MCF 10A (cell line): ENCODE measurements at regions not wholly inside any gene's neighbourhood (a gene's known extent, or its start where the extent isn't known, plus 50 kb on each side); places are given as distances from the start of the nearest gene placed in this dataset.
"Not testable (repeated sequence)": the region's sequence is repeated elsewhere in the genome, so short reads cannot be mapped to it uniquely, and the experiment has no call there.

Source experiments
- BruUV-seq: library from RNA; stranded (reverse); fragments of 400-500 nt; replicated peaks from 2 replicates; lab custom pipeline; 2021; lab: Mats Ljungman, UMichigan
- CTCF ChIA-PET: fragments of 300-600 bp; sonication (Branson Sonifier 250); formaldehyde crosslinking; extraction: SDS; loops from one replicate; lab custom pipeline; 2021; ENCODE audit warnings: antibody characterized with exemption, inconsistent platforms; lab: Yijun Ruan, JAX
- POLR2A ChIA-PET: fragments of 300-600, 350-650 bp; sonication (Branson Sonifier 250); formaldehyde crosslinking; extraction: SDS; loops from one replicate; lab custom pipeline; 2020; ENCODE audit warnings: antibody characterized with exemption, inconsistent platforms; lab: Yijun Ruan, JAX
- DNase-seq: peaks from one replicate; pipeline ENCODE4 v3.0.0-alpha.2; 2018; ENCODE audit not compliant: unreplicated experiment
- H3K27ac Mint-ChIP-seq: one replicate; pipeline ENCODE4 v1.8.0; 2022; ENCODE audit warnings: mild to moderate bottlenecking, low read depth, mixed read lengths; ENCODE audit not compliant: unreplicated experiment
- H3K27me3 Mint-ChIP-seq: one replicate; pipeline ENCODE4 v1.8.0; 2022; ENCODE audit warnings: mixed read lengths; ENCODE audit not compliant: insufficient read depth, unreplicated experiment
- H3K36me3 Mint-ChIP-seq: one replicate; pipeline ENCODE4 v1.8.0; 2022; ENCODE audit warnings: mild to moderate bottlenecking, moderate library complexity, mixed read lengths; ENCODE audit not compliant: insufficient read depth, unreplicated experiment
- H3K4me1 Mint-ChIP-seq: one replicate; pipeline ENCODE4 v1.8.0; 2022; ENCODE audit warnings: mixed read lengths; ENCODE audit not compliant: insufficient read depth, unreplicated experiment
- H3K4me3 Mint-ChIP-seq: one replicate; pipeline ENCODE4 v1.8.0; 2022; ENCODE audit warnings: mild to moderate bottlenecking, moderate library complexity, mixed read lengths; ENCODE audit not compliant: unreplicated experiment
- H3K9me3 Mint-ChIP-seq: one replicate; pipeline ENCODE4 v1.8.0; 2022; ENCODE audit warnings: mixed read lengths; ENCODE audit not compliant: unreplicated experiment
- intact Hi-C: fragments of 100-400 bp; cut with micrococcal nuclease; formaldehyde crosslinking; loops from 2 replicates; pipeline ENCODE4 v1.14.1; 2022
- TF ChIP-seq, protein P1 (sequence below): fragments of 200-600 bp; IDR thresholded peaks from one replicate; pipeline ENCODE4 v1.8.0; 2022; ENCODE audit warnings: antibody characterized with exemption, mild to moderate bottlenecking; ENCODE audit not compliant: unreplicated experiment

DNA sequence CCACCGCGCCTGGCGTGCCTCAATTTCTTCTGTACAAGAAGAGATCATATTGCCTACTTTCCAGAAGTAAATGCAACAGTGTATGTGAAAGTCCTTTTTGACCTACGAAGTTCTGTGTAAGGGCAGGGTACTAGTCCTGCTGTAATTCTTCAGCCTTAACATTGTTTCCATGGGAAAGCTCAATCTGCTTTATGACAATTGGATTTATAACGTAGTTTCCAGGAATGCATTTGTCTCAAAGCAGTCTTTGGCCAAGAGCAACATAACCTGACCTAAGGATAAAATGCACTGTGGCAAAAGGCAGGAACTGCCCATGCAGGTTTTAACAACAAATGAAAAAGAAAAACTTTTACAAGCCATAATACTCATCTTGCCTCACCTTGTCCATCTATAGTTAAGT, 108.1 kb upstream of the PODXL start:
- H3K27me3 Mint-ChIP-seq, result peaks cover 56% of the 10 kb centered on the region
- intact Hi-C loops, result no loop called here

GRCh38 chr7:131662301-131662873, 106.0 kb upstream of the PODXL start:
- H3K36me3 Mint-ChIP-seq, intact Hi-C loops, H3K4me1 Mint-ChIP-seq, DNase-seq, H3K9me3 Mint-ChIP-seq, H3K4me3 Mint-ChIP-seq, POLR2A ChIA-PET, BruUV-seq, H3K27ac Mint-ChIP-seq: not testable (repeated sequence)
- CTCF ChIA-PET, result interaction anchor here (0.6 to 0.8 kb wide), 2 partner anchors 26 to 150 kb away, joined by 3 to 5 read pairs; no protein-coding TSS in a partner anchor
- peaks cover 55% of the 10 kb centered on the region for H3K27me3 Mint-ChIP-seq

More for the DNA sequence above, 108.1 kb upstream of the PODXL start:
- POLR2A ChIA-PET, result no interaction called here
- no TSS peak for BruUV-seq
- H3K4me3 Mint-ChIP-seq, result no peak overlapping the region
- H3K36me3 Mint-ChIP-seq, result no peaks in the 10 kb centered on the region
- TF ChIP-seq, protein P1, sequence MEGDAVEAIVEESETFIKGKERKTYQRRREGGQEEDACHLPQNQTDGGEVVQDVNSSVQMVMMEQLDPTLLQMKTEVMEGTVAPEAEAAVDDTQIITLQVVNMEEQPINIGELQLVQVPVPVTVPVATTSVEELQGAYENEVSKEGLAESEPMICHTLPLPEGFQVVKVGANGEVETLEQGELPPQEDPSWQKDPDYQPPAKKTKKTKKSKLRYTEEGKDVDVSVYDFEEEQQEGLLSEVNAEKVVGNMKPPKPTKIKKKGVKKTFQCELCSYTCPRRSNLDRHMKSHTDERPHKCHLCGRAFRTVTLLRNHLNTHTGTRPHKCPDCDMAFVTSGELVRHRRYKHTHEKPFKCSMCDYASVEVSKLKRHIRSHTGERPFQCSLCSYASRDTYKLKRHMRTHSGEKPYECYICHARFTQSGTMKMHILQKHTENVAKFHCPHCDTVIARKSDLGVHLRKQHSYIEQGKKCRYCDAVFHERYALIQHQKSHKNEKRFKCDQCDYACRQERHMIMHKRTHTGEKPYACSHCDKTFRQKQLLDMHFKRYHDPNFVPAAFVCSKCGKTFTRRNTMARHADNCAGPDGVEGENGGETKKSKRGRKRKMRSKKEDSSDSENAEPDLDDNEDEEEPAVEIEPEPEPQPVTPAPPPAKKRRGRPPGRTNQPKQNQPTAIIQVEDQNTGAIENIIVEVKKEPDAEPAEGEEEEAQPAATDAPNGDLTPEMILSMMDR, result no peak
- no peak for DNase-seq
- CTCF ChIA-PET, result interaction anchor here (0.6 to 1.5 kb wide), 2 partner anchors 10 to 356 kb away, joined by 3 to 5 read pairs; no protein-coding TSS in a partner anchor
- H3K27ac Mint-ChIP-seq, result no peak overlapping the region
- H3K4me1 Mint-ChIP-seq, result no peaks in the 10 kb centered on the region
- no peaks in the 10 kb centered on the region for H3K9me3 Mint-ChIP-seq

DNA sequence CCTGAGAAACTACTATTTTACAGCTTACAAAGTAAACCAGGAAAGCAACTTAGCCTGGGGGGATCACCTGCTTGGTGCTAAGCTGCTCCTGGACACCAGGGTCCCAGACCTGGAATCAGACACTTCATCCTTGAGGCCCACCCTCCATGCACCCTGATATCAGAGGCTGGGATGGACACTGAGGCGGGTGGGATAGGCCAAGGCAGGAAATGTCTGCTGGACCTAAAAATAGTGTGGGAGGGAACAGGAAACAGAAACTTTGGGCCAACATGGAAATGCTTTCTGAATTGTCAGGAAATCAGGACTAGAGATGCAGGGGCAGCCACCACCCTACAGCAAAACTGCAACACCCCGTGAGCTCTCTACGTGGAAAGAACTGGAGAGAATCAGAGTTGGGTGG, 101.5 kb upstream of the PODXL start:
- Mint-ChIP-seq H3K4me3 (no peak overlapping the region), H3K9me3 (no peaks in the 10 kb centered on the region), H3K27me3 (peaks cover 30% of the 10 kb centered on the region), H3K36me3 (no peaks in the 10 kb centered on the region), H3K4me1 (no peaks in the 10 kb centered on the region), H3K27ac (no peak overlapping the region)
- BruUV-seq, result no TSS peak
- ChIA-PET CTCF (interaction anchor here (0.6 to 6.3 kb wide), 4 partner anchors 11 to 165 kb away, joined by 3 to 204 read pairs (median 4); no protein-coding TSS in a partner anchor), POLR2A (no interaction called here)
- DNase-seq, result no peak
- intact Hi-C loops, result no loop called here
- TF ChIP-seq, protein P1, result no peak

GRCh38 chr7:131656980-131657723, 100.7 kb upstream of the PODXL start:
- H3K9me3 Mint-ChIP-seq, result no peaks in the 10 kb centered on the region
- no peaks in the 10 kb centered on the region for H3K4me1 Mint-ChIP-seq
- peaks cover 23% of the 10 kb centered on the region for H3K27me3 Mint-ChIP-seq
- intact Hi-C loops, result no loop called here
- H3K27ac Mint-ChIP-seq, result no peak overlapping the region
- no peak overlapping the region for H3K4me3 Mint-ChIP-seq
- no peak for DNase-seq
- BruUV-seq, result no TSS peak
- no peaks in the 10 kb centered on the region for H3K36me3 Mint-ChIP-seq
- TF ChIP-seq, protein P1, result no peak
- ChIA-PET POLR2A (no interaction called here), CTCF (interaction anchor here (0.6 to 6.3 kb wide), 5 partner anchors 10 to 164 kb away, joined by 3 to 204 read pairs (median 3); no protein-coding TSS in a partner anchor)
